ENCODE measurements at regions not wholly inside any gene's neighbourhood (a gene's known extent, or its start where the extent isn't known, plus 50 kb on each side); places are given as distances from the start of the nearest gene placed in this dataset.

- no peak for DNase-seq (ENCODE audit: low read depth, low spot score)
- H3K36me3 ChIP-seq (ENCODE audit: insufficient read depth, low read length), result no peaks in the 10 kb centered on the region
- no peak overlapping the region for H3K27ac ChIP-seq
- no peaks in the 10 kb centered on the region for H3K9me3 ChIP-seq (ENCODE audit: low read depth, low read length)
- H3K4me3 ChIP-seq, result no peak overlapping the region
- H3K9ac ChIP-seq (ENCODE audit: insufficient read length), result no peak overlapping the region
- TF ChIP-seq FOXP2 (optimal IDR thresholded peaks at IDR 0.05; ENCODE audit: control extremely low read depth, extremely low read length, insufficient read depth) (no peak), EZH2 (IDR thresholded peaks at IDR 0.05) (no peak), POLR2AphosphoS5 (IDR thresholded peaks at IDR 0.05; ENCODE audit: borderline replicate concordance, low read depth, low read length) (no peak)
These were observed 1187.9 kb downstream of the XPNPEP1 start for GRCh38 chr10:108735380-108735779.

- Histone ChIP-seq H3K27ac (no peak overlapping the region), H3K9ac (ENCODE audit: insufficient read length) (no peak overlapping the region), H3K9me3 (ENCODE audit: low read depth, low read length) (no peaks in the 10 kb centered on the region), H3K36me3 (ENCODE audit: insufficient read depth, low read length) (no peaks in the 10 kb centered on the region), H3K4me3 (no peak overlapping the region)
- no peak for TF ChIP-seq EZH2 (IDR thresholded peaks at IDR 0.05)
- no peak for TF ChIP-seq FOXP2 (optimal IDR thresholded peaks at IDR 0.05; ENCODE audit: control extremely low read depth, extremely low read length, insufficient read depth)
- TF ChIP-seq POLR2AphosphoS5 (IDR thresholded peaks at IDR 0.05; ENCODE audit: borderline replicate concordance, low read depth, low read length), result no peak
- no peak for DNase-seq (ENCODE audit: low read depth, low spot score)
These were observed 1201.4 kb downstream of the XPNPEP1 start for GRCh38 chr10:108721874-108722273.

GRCh38 chr10:108716352-108716751 is 1207.0 kb downstream of the XPNPEP1 start:
- no peak overlapping the region for H3K9ac ChIP-seq (ENCODE audit: insufficient read length)
- no peaks in the 10 kb centered on the region for H3K9me3 ChIP-seq (ENCODE audit: low read depth, low read length)
- H3K4me3 ChIP-seq, result no peak overlapping the region
- DNase-seq (ENCODE audit: low read depth, low spot score), result no peak
- no peak for TF ChIP-seq POLR2AphosphoS5 (IDR thresholded peaks at IDR 0.05; ENCODE audit: borderline replicate concordance, low read depth, low read length)
- TF ChIP-seq EZH2 (IDR thresholded peaks at IDR 0.05), result no peak
- TF ChIP-seq FOXP2 (optimal IDR thresholded peaks at IDR 0.05; ENCODE audit: control extremely low read depth, extremely low read length, insufficient read depth), result no peak
- no peaks in the 10 kb centered on the region for H3K36me3 ChIP-seq (ENCODE audit: insufficient read depth, low read length)
- no peak overlapping the region for H3K27ac ChIP-seq

GRCh38 chr10:108709927-108710722 is 1213.2 kb downstream of the XPNPEP1 start:
- Histone ChIP-seq H3K4me3 (no peak overlapping the region), H3K27ac (no peak overlapping the region), H3K9ac (ENCODE audit: insufficient read length) (no peak overlapping the region), H3K36me3 (ENCODE audit: insufficient read depth, low read length) (no peaks in the 10 kb centered on the region), H3K9me3 (ENCODE audit: low read depth, low read length) (no peaks in the 10 kb centered on the region)
- DNase-seq (ENCODE audit: low read depth, low spot score), result no peak
- TF ChIP-seq POLR2AphosphoS5 (IDR thresholded peaks at IDR 0.05; ENCODE audit: borderline replicate concordance, low read depth, low read length) (no peak), FOXP2 (optimal IDR thresholded peaks at IDR 0.05; ENCODE audit: control extremely low read depth, extremely low read length, insufficient read depth) (no peak), EZH2 (IDR thresholded peaks at IDR 0.05) (no peak)

GRCh38 chr10:108708363-108708762 is 1214.9 kb downstream of the XPNPEP1 start:
- H3K9me3 ChIP-seq (ENCODE audit: low read depth, low read length), result no peaks in the 10 kb centered on the region
- no peaks in the 10 kb centered on the region for H3K36me3 ChIP-seq (ENCODE audit: insufficient read depth, low read length)
- no peak overlapping the region for H3K4me3 ChIP-seq
- no peak overlapping the region for H3K9ac ChIP-seq (ENCODE audit: insufficient read length)
- TF ChIP-seq POLR2AphosphoS5 (IDR thresholded peaks at IDR 0.05; ENCODE audit: borderline replicate concordance, low read depth, low read length), result no peak
- TF ChIP-seq EZH2 (IDR thresholded peaks at IDR 0.05), result no peak
- TF ChIP-seq FOXP2 (optimal IDR thresholded peaks at IDR 0.05; ENCODE audit: control extremely low read depth, extremely low read length, insufficient read depth), result no peak
- no peak overlapping the region for H3K27ac ChIP-seq
- no peak for DNase-seq (ENCODE audit: low read depth, low spot score)

- no peak for TF ChIP-seq FOXP2 (optimal IDR thresholded peaks at IDR 0.05; ENCODE audit: control extremely low read depth, extremely low read length, insufficient read depth)
- TF ChIP-seq EZH2 (IDR thresholded peaks at IDR 0.05), result no peak
- no peak for TF ChIP-seq POLR2AphosphoS5 (IDR thresholded peaks at IDR 0.05; ENCODE audit: borderline replicate concordance, low read depth, low read length)
- Histone ChIP-seq H3K36me3 (ENCODE audit: insufficient read depth, low read length) (no peaks in the 10 kb centered on the region), H3K27ac (0 out of 2 replicates have a peak overlapping the region, but pooled peaks have one; percentile 19), H3K9me3 (ENCODE audit: low read depth, low read length) (no peaks in the 10 kb centered on the region), H3K9ac (ENCODE audit: insufficient read length) (no peak overlapping the region), H3K4me3 (no peak overlapping the region)
- DNase-seq (ENCODE audit: low read depth, low spot score), result no peak
These were observed 1226.4 kb downstream of the XPNPEP1 start for GRCh38 chr10:108696792-108697477.

- Histone ChIP-seq H3K4me3 (no peak overlapping the region), H3K9ac (ENCODE audit: insufficient read length) (no peak overlapping the region), H3K9me3 (ENCODE audit: low read depth, low read length) (no peaks in the 10 kb centered on the region), H3K27ac (no peak overlapping the region), H3K36me3 (ENCODE audit: insufficient read depth, low read length) (no peaks in the 10 kb centered on the region)
- no peak for TF ChIP-seq EZH2 (IDR thresholded peaks at IDR 0.05)
- no peak for TF ChIP-seq FOXP2 (optimal IDR thresholded peaks at IDR 0.05; ENCODE audit: control extremely low read depth, extremely low read length, insufficient read depth)
- no peak for TF ChIP-seq POLR2AphosphoS5 (IDR thresholded peaks at IDR 0.05; ENCODE audit: borderline replicate concordance, low read depth, low read length)
- no peak for DNase-seq (ENCODE audit: low read depth, low spot score)
These were observed 1232.2 kb downstream of the XPNPEP1 start for GRCh38 chr10:108691126-108691525.

GRCh38 chr10:108690530-108690929 is 1232.8 kb downstream of the XPNPEP1 start:
- H3K4me3 ChIP-seq, result no peak overlapping the region
- DNase-seq (ENCODE audit: low read depth, low spot score), result no peak
- H3K36me3 ChIP-seq (ENCODE audit: insufficient read depth, low read length), result no peaks in the 10 kb centered on the region
- TF ChIP-seq POLR2AphosphoS5 (IDR thresholded peaks at IDR 0.05; ENCODE audit: borderline replicate concordance, low read depth, low read length) (no peak), FOXP2 (optimal IDR thresholded peaks at IDR 0.05; ENCODE audit: control extremely low read depth, extremely low read length, insufficient read depth) (no peak), EZH2 (IDR thresholded peaks at IDR 0.05) (no peak)
- H3K9me3 ChIP-seq (ENCODE audit: low read depth, low read length), result no peaks in the 10 kb centered on the region
- H3K9ac ChIP-seq (ENCODE audit: insufficient read length), result no peak overlapping the region
- H3K27ac ChIP-seq, result no peak overlapping the region

Measured in SK-N-MC (cell line).